Sigmoid colon (tissue), 4 donors: ENCODE measurements at regions not wholly inside any gene's neighbourhood (a gene's known extent, or its start where the extent isn't known, plus 50 kb on each side); places are given as distances from the start of the nearest gene placed in this dataset.

ENCODE experiments used
- EP300 ChIP-seq, 4 donors: sonication (generic); formaldehyde crosslinking; IDR thresholded peaks; one replicate each; pipeline ENCODE4 v1.6.1; 2017; ENCODE audit warnings: antibody characterized with exemption in 4 of 4
- POLR2A ChIP-seq, 2 donors: fragments of 450-650 bp; IDR thresholded peaks; one replicate each; pipeline ENCODE4 v1.6.1; 2016; ENCODE audit warnings: antibody characterized with exemption in 2 of 2, mild to moderate bottlenecking in 2 of 2, moderate library complexity in 2 of 2
- POLR2AphosphoS5 ChIP-seq, 4 donors: sonication (generic); formaldehyde crosslinking; IDR thresholded peaks; one replicate each; pipeline ENCODE4 v1.6.1; 2017; ENCODE audit warnings: antibody characterized with exemption in 4 of 4
- TF ChIP-seq, protein P1 (sequence below), 4 experiments: fragments of 450-650 bp in 3 of 4; fragments of 200-600 bp in 1 of 4; IDR thresholded peaks; one replicate each; pipeline ENCODE4 v1.5.1; 2016 to 2019; ENCODE audit warnings: antibody characterized with exemption in 4 of 4, mild to moderate bottlenecking in 3 of 4, moderate library complexity in 2 of 4

DNA sequence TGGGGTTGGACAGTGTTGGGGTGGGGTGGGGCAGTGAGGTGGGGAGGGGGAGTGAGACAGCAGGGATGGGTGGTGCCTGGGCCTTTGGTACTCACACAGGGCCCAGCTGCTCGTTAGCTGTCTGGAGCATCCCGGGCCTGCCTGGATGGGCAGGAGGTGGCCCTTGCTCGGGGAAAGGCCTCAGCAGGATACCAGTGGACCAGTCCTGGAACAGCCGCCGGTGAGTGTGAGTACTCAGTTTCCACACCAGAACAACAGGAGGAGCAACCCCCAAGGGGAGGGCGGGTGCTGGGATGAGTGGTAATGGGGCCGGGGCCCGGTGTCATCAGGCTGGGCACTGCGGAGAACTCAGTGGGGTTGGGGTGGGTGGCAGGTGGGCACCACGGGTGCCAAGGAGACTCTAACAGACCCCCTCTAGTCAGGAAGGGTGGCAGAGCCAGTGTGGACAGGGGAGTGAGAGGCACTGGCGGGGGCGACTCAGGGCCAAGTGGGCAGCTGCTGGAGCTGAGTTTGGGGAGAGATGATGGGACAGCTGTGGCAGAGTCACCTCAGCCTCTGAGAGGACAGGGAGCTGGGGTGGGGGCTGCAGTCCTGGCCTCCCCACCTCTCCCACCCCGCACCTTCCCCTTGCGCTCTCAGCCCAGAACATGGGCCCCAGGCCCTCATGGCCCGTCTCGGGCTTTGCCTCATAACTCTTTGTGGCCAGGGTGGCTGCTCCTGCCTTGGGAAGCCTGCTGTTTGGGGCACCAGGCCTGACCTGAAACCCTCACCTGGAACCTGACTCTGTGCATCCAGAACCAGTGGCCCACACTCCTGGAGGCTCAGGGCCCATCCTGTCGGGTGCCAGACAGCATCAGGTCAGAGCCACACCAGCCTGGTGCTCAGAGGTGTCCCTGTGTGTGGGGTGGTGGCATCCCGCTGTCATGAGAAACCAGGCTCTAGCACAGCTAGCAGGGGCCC, 52.1 kb upstream of the PRR23E start:
- TF ChIP-seq, protein P1, sequence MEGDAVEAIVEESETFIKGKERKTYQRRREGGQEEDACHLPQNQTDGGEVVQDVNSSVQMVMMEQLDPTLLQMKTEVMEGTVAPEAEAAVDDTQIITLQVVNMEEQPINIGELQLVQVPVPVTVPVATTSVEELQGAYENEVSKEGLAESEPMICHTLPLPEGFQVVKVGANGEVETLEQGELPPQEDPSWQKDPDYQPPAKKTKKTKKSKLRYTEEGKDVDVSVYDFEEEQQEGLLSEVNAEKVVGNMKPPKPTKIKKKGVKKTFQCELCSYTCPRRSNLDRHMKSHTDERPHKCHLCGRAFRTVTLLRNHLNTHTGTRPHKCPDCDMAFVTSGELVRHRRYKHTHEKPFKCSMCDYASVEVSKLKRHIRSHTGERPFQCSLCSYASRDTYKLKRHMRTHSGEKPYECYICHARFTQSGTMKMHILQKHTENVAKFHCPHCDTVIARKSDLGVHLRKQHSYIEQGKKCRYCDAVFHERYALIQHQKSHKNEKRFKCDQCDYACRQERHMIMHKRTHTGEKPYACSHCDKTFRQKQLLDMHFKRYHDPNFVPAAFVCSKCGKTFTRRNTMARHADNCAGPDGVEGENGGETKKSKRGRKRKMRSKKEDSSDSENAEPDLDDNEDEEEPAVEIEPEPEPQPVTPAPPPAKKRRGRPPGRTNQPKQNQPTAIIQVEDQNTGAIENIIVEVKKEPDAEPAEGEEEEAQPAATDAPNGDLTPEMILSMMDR (IDR thresholded peaks at IDR 0.05), result no peak
- TF ChIP-seq EP300 (IDR thresholded peaks at IDR 0.05), result no peak
- TF ChIP-seq POLR2AphosphoS5 (IDR thresholded peaks at IDR 0.05), result no peak
- TF ChIP-seq POLR2A (IDR thresholded peaks at IDR 0.05), result no peak
